ENCODE measurements at regions not wholly inside any gene's neighbourhood (a gene's known extent, or its start where the extent isn't known, plus 50 kb on each side); places are given as distances from the start of the nearest gene placed in this dataset.

- Histone ChIP-seq H3K27ac (ENCODE audit: low read depth) (no peak overlapping the region), H3K4me3 (ENCODE audit: low read depth, low read length) (no peak overlapping the region), H3K36me3 (ENCODE audit: insufficient read depth) (no peaks in the 10 kb centered on the region), H3K4me1 (ENCODE audit: insufficient read depth) (no peaks in the 10 kb centered on the region)
- WGBS, result 91% methylated on average over 3 of the region's 3 CpGs
- DNase-seq (ENCODE audit: extremely low spot score), result no peak
Measured at GRCh38 chr2:129247751-129248150, 731.7 kb upstream of the RAB6C start.

DNA sequence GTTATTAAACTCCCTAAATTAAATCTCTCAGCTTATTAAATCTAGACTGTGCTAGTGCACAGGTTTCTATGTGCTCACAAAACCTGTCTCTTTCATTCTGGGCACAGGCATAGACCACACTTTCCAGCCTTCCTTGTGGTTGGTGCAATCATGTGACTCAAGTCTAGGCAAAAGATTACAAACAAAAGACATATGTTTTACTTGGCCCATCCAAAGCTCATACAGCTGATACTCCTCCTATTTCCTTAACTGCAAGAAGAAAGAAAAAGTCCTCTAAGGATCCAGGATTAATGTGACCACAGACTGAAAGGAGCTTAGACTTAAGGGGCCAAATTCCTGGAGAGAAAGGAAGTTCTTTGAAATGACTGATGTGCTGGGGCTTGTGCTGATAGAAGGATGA lies 731.3 kb upstream of the RAB6C start:
- no peaks in the 10 kb centered on the region for H3K36me3 ChIP-seq (ENCODE audit: insufficient read depth)
- DNase-seq (ENCODE audit: extremely low spot score), result no peak
- H3K27ac ChIP-seq (ENCODE audit: low read depth), result no peak overlapping the region
- H3K4me1 ChIP-seq (ENCODE audit: insufficient read depth), result no peaks in the 10 kb centered on the region
- no peak overlapping the region for H3K4me3 ChIP-seq (ENCODE audit: low read depth, low read length)

- Histone ChIP-seq H3K4me3 (ENCODE audit: low read depth, low read length) (no peak overlapping the region), H3K27ac (ENCODE audit: low read depth) (no peak overlapping the region), H3K4me1 (ENCODE audit: insufficient read depth) (no peaks in the 10 kb centered on the region), H3K36me3 (ENCODE audit: insufficient read depth) (no peaks in the 10 kb centered on the region)
- 69% methylated on average over 7 of the region's 7 CpGs for WGBS
- no peak for DNase-seq (ENCODE audit: extremely low spot score)
Measured at GRCh38 chr2:129252781-129253460, 726.5 kb upstream of the RAB6C start.

DNA sequence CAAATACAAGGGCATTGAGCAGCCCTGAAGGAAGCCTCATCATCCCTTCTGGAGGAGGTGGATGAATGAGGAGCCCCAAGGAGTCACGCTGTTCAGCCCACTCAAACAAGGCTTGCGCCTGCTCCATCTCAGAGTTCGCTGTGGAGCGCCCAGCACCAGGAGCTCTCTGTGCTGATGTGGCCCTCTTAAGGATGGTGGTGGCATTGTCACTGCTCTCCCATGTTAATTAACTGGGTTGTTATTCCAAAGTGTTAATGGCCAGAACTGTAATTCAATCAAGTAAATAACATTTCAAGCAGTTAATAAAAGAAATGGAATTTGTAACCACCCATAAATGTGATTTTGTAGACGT lies 726.0 kb upstream of the RAB6C start:
- Histone ChIP-seq H3K4me3 (ENCODE audit: low read depth, low read length) (no peak overlapping the region), H3K36me3 (ENCODE audit: insufficient read depth) (no peaks in the 10 kb centered on the region), H3K4me1 (ENCODE audit: insufficient read depth) (no peaks in the 10 kb centered on the region), H3K27ac (ENCODE audit: low read depth) (no peak overlapping the region)
- DNase-seq (ENCODE audit: extremely low spot score), result no peak
- 61% methylated on average over 5 of the region's 5 CpGs for WGBS

- no peak for DNase-seq (ENCODE audit: extremely low spot score)
- H3K4me1 ChIP-seq (ENCODE audit: insufficient read depth), result no peaks in the 10 kb centered on the region
- H3K4me3 ChIP-seq (ENCODE audit: low read depth, low read length), result no peak overlapping the region
- no peaks in the 10 kb centered on the region for H3K36me3 ChIP-seq (ENCODE audit: insufficient read depth)
- H3K27ac ChIP-seq (ENCODE audit: low read depth), result no peak overlapping the region
- WGBS, result 96% methylated on average over 5 of the region's 5 CpGs
Measured at GRCh38 chr2:129254718-129255117, 724.7 kb upstream of the RAB6C start.

- Histone ChIP-seq H3K4me3 (ENCODE audit: low read depth, low read length) (no peak overlapping the region), H3K36me3 (ENCODE audit: insufficient read depth) (no peaks in the 10 kb centered on the region), H3K27ac (ENCODE audit: low read depth) (no peak overlapping the region), H3K4me1 (ENCODE audit: insufficient read depth) (no peaks in the 10 kb centered on the region)
- DNase-seq (ENCODE audit: extremely low spot score), result no peak
- WGBS, result 85% methylated on average over 4 of the region's 4 CpGs
Measured at GRCh38 chr2:129255610-129256313, 723.7 kb upstream of the RAB6C start.

GRCh38 chr2:129256642-129257041 lies 722.8 kb upstream of the RAB6C start:
- DNase-seq (ENCODE audit: extremely low spot score), result no peak
- Histone ChIP-seq H3K36me3 (ENCODE audit: insufficient read depth) (no peaks in the 10 kb centered on the region), H3K4me1 (ENCODE audit: insufficient read depth) (no peaks in the 10 kb centered on the region), H3K27ac (ENCODE audit: low read depth) (no peak overlapping the region), H3K4me3 (ENCODE audit: low read depth, low read length) (no peak overlapping the region)
- WGBS, result 82% methylated on average over 2 of the region's 2 CpGs

DNA sequence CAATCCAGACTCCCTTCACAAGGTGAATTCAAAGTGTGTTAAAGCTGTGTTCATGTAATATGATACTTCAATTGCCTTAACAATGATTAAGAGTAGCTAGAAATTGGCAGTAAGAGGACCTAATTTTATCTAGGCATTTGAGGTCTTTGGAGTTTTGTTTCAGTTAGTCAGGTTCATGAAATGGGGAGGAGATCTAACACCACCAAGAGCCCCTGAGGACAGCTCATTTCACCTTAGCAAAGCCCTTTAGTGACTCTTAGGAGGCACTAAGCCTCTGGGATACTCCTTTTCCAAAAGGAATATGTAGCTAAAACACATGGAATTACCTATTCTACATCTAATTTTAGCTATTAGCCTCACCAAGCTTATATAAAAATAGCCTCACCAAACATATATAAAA lies 716.5 kb upstream of the RAB6C start:
- Histone ChIP-seq H3K36me3 (ENCODE audit: insufficient read depth) (no peaks in the 10 kb centered on the region), H3K27ac (ENCODE audit: low read depth) (no peak overlapping the region), H3K4me1 (ENCODE audit: insufficient read depth) (no peaks in the 10 kb centered on the region), H3K4me3 (ENCODE audit: low read depth, low read length) (no peak overlapping the region)
- DNase-seq (ENCODE audit: extremely low spot score), result no peak

GRCh38 chr2:129263939-129264338 lies 715.5 kb upstream of the RAB6C start:
- no peak for DNase-seq (ENCODE audit: extremely low spot score)
- no peaks in the 10 kb centered on the region for H3K36me3 ChIP-seq (ENCODE audit: insufficient read depth)
- no peaks in the 10 kb centered on the region for H3K4me1 ChIP-seq (ENCODE audit: insufficient read depth)
- no peak overlapping the region for H3K4me3 ChIP-seq (ENCODE audit: low read depth, low read length)
- no peak overlapping the region for H3K27ac ChIP-seq (ENCODE audit: low read depth)

DNA sequence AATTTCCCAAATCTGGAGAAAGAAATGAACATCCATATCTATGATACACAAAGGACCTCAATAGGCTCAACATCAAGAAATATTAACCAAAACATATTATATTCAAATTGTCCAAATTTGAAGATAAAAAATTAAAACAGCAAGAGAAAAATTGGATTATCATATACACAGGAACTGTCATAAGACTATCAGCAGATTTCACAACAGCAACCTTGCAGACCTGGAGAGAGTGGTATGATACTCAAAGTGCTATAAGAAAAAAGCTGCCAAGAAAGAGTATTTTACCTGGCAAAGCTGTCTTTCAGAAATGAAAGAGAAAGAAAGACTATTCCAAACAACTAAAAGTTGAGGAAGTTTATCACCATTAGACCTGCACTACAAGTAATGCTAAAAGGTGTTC lies 711.9 kb upstream of the RAB6C start:
- no peak overlapping the region for H3K4me3 ChIP-seq (ENCODE audit: low read depth, low read length)
- no peaks in the 10 kb centered on the region for H3K36me3 ChIP-seq (ENCODE audit: insufficient read depth)
- H3K4me1 ChIP-seq (ENCODE audit: insufficient read depth), result no peaks in the 10 kb centered on the region
- H3K27ac ChIP-seq (ENCODE audit: low read depth), result no peak overlapping the region
- DNase-seq (ENCODE audit: extremely low spot score), result no peak

GRCh38 chr2:129273266-129274037 lies 706.0 kb upstream of the RAB6C start:
- H3K4me1 ChIP-seq (ENCODE audit: insufficient read depth), result no peaks in the 10 kb centered on the region
- H3K36me3 ChIP-seq (ENCODE audit: insufficient read depth), result no peaks in the 10 kb centered on the region
- no peak for DNase-seq (ENCODE audit: extremely low spot score)
- 89% methylated on average over 8 of the region's 8 CpGs for WGBS
- no peak overlapping the region for H3K27ac ChIP-seq (ENCODE audit: low read depth)
- H3K4me3 ChIP-seq (ENCODE audit: low read depth, low read length), result no peak overlapping the region

DNA sequence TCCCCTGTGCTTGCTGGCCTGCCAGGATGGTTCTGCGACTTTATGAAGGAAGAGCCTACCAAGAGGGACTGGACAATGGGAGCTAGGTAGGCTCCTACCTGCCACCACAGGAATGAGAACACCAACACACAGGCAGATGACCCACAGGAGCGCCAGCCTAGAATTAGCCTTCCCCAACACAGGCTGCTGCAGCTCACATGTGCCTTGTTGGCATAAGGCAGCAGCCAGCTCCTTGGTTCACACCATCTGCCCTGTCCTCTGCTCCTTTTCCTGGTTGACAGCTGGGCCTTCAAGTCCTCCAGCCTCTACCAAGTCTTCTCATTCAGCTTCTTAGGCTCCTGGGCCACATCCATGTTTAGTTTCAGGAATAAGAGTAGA lies 705.4 kb upstream of the RAB6C start:
- no peak overlapping the region for H3K4me3 ChIP-seq (ENCODE audit: low read depth, low read length)
- H3K27ac ChIP-seq (ENCODE audit: low read depth), result no peak overlapping the region
- no peaks in the 10 kb centered on the region for H3K36me3 ChIP-seq (ENCODE audit: insufficient read depth)
- DNase-seq (ENCODE audit: extremely low spot score), result no peak
- 95% methylated on average over 2 of the region's 2 CpGs for WGBS
- no peaks in the 10 kb centered on the region for H3K4me1 ChIP-seq (ENCODE audit: insufficient read depth)

GRCh38 chr2:129274918-129275317 lies 704.5 kb upstream of the RAB6C start:
- Histone ChIP-seq H3K27ac (ENCODE audit: low read depth) (no peak overlapping the region), H3K4me1 (ENCODE audit: insufficient read depth) (no peaks in the 10 kb centered on the region), H3K36me3 (ENCODE audit: insufficient read depth) (no peaks in the 10 kb centered on the region), H3K4me3 (ENCODE audit: low read depth, low read length) (no peak overlapping the region)
- no peak for DNase-seq (ENCODE audit: extremely low spot score)
- WGBS, result 68% methylated on average over 5 of the region's 5 CpGs

DNA sequence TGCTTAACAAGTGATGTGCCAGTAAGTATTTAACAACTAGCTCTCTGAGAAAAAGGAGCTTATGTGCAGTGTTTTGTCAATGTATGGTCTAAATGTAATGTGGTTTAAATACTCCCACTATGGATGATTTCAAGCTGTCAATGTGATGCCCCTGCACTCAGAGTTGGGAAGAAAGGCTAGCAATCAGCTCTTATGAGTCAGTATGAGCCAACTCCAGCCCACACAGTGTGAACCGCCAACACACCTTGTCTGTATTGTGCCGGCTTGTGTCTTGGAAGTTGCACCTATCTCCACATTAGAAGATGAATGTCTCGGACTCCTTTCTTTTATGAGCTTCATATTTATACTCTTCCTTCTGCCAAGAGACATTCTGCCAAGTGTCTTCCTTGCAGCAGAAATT lies 703.8 kb upstream of the RAB6C start:
- H3K27ac ChIP-seq (ENCODE audit: low read depth), result no peak overlapping the region
- WGBS, result 69% methylated on average over 3 of the region's 3 CpGs
- H3K36me3 ChIP-seq (ENCODE audit: insufficient read depth), result no peaks in the 10 kb centered on the region
- no peak for DNase-seq (ENCODE audit: extremely low spot score)
- no peaks in the 10 kb centered on the region for H3K4me1 ChIP-seq (ENCODE audit: insufficient read depth)
- no peak overlapping the region for H3K4me3 ChIP-seq (ENCODE audit: low read depth, low read length)

All from urinary bladder (tissue), 3 donors.